Stimulated activated naive B cell treated with anti-CD40 and anti-IgM and Interleukin-4, amounts not matched to agents 10 μg/mL and 1 μg/mL and 100 μg/mL, for 72 hours (primary cell): ENCODE measurements at regions not wholly inside any gene's neighbourhood (a gene's known extent, or its start where the extent isn't known, plus 50 kb on each side); places are given as distances from the start of the nearest gene placed in this dataset.

ENCODE experiments used
- ATAC-seq, 2 donors: fragments of 150-1000 bp; cut with Tn5 transposase; replicated peaks; 2 replicates each; pipeline ENCODE4 v1.10.0; 2021; ENCODE audit warnings: moderate library complexity in 1 of 2
- DNase-seq: peaks from one replicate; pipeline ENCODE4 v3.0.0; 2021
- H3K27ac Mint-ChIP-seq: one replicate; pipeline ENCODE4 v1.8.0; 2022; ENCODE audit warnings: mild to moderate bottlenecking, mixed read lengths
- H3K27me3 Mint-ChIP-seq, 2 donors: one replicate each; pipeline ENCODE4 v1.8.0; 2022; ENCODE audit warnings: mixed read lengths in 2 of 2
- H3K36me3 Mint-ChIP-seq, 2 donors: one replicate each; pipeline ENCODE4 v1.8.0; 2022; ENCODE audit warnings: mixed read lengths in 2 of 2, mild to moderate bottlenecking in 1 of 2
- H3K4me1 Mint-ChIP-seq, 2 donors: one replicate each; pipeline ENCODE4 v1.8.0; 2022; ENCODE audit warnings: mixed read lengths in 2 of 2, mild to moderate bottlenecking in 1 of 2
- H3K4me3 Mint-ChIP-seq, 2 donors: one replicate each; pipeline ENCODE4 v1.8.0; 2022; ENCODE audit warnings: mild to moderate bottlenecking in 2 of 2, mixed read lengths in 2 of 2, moderate library complexity in 1 of 2
- H3K9me3 Mint-ChIP-seq, 2 donors: one replicate each; pipeline ENCODE4 v1.8.0; 2022; ENCODE audit warnings: mixed read lengths in 2 of 2, mild to moderate bottlenecking in 1 of 2

DNA sequence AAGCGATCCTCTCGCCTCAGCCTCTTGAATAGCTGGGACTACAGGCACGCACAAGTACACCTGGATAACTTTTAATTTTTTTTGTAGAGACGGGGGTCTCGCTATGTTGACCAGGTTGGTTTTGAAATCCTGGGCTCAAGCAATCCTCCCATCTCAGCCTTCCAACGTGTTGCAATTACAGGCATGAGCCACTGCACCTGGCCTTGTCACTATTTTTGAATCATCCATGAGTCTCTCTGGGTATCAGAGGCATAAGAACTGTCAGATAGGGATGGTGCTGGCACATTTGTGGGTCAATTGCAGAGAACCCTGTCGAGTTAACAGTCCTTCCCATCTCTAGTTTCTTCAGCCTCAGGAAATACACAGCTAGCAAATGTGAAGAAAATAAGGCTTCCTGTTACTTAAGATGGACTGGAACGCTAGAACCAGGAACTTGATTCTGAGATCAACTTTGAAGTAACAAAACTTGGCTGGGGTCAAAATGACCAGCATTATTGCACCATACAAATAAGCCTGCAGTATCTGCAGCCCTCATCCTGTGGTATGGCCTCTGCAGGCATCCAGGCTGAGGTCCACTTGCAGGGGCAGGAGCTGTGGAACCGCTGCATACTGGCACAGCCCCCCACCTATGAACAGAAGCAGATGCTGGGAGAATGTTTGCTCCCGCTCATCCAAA is 124.3 kb upstream of the GADD45A start:
- Mint-ChIP-seq H3K36me3 (no peaks in the 10 kb centered on the region), H3K27ac (no peak overlapping the region), H3K27me3 (peaks cover 11 to 25% of the 10 kb centered on the region in 2 donors), H3K4me3 (no peak overlapping the region), H3K9me3 (no peaks in the 10 kb centered on the region), H3K4me1 (peaks cover 2 to 12% of the 10 kb centered on the region in 2 donors)
- ATAC-seq (no peak), DNase-seq (no peak)

DNA sequence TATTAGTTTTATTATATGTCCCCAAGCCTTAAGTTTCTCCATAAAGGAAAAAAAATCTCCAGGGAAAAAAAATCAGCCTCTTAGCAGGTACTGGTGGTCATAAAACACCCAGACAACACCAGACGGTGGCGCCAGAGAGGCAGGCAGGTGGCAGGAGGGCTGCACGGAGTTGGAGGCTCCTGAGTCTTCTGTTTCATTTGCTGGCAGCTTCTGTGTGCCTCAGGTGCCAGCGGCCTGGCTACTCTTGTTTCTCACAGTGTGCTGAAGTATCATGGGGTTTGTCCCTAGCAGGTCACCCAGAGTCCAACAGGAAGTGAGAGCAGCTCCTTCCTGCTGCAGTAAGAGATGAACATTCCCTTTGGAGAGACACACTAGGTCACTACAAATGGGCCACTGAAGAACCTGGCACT is 123.3 kb upstream of the GADD45A start:
- Mint-ChIP-seq H3K27me3 (peaks cover 5 to 19% of the 10 kb centered on the region in 2 donors), H3K9me3 (no peaks in the 10 kb centered on the region), H3K27ac (no peak overlapping the region), H3K36me3 (no peaks in the 10 kb centered on the region), H3K4me3 (no peak overlapping the region), H3K4me1 (peaks cover 2 to 12% of the 10 kb centered on the region in 2 donors)
- ATAC-seq (peak; percentile 92 to 95), DNase-seq (peak; percentile 51)

DNA sequence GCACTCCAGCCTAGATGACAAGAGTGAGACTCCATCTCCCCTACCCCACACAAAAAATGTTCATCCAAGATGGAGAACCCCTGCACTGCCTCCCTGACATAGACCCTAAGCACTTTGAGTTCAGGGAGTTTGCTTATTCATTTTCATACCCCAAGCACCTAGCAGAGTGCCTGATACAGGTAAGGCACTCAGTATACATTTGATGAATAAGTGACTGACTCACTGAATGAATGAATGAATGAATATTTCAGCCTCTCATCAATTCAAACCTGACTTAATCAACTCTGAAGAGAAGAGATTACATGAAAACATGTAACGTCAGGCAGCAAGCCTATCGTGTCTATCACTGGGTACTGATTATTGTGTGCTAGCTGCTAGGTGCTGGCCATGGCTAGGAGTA is 121.3 kb upstream of the GADD45A start:
- no peaks in the 10 kb centered on the region for H3K36me3 Mint-ChIP-seq
- DNase-seq (no peak), ATAC-seq (no peak)
- H3K4me1 Mint-ChIP-seq, result peaks cover 0 to 6% of the 10 kb centered on the region in 2 donors
- H3K27me3 Mint-ChIP-seq, result peaks cover 0 to 6% of the 10 kb centered on the region in 2 donors
- H3K4me3 Mint-ChIP-seq, result no peak overlapping the region
- H3K9me3 Mint-ChIP-seq, result no peaks in the 10 kb centered on the region
- no peak overlapping the region for H3K27ac Mint-ChIP-seq

DNA sequence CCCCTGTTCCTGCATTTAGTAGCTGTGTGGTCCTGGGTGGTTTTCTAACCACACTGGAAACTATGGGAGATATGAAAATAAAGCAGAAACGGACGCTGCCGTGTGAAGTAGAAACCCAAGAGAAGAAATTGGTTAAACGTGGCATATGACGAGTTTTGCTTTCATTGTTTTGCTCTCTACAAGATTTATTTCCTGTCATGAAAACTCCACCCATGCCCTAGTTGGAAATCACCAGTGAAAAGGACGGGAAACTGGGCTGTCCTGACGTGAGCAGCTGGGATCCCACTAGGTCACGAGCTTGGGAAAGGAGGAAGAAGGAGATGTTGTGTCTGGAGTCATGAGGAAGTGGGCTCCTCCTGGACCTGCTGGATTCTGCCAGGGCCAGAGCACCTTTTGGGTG is 120.8 kb upstream of the GADD45A start:
- Mint-ChIP-seq H3K9me3 (no peaks in the 10 kb centered on the region), H3K27me3 (peaks cover 0 to 3% of the 10 kb centered on the region in 2 donors), H3K4me1 (peaks cover 0 to 6% of the 10 kb centered on the region in 2 donors), H3K27ac (no peak overlapping the region), H3K36me3 (no peaks in the 10 kb centered on the region), H3K4me3 (no peak overlapping the region)
- DNase-seq (no peak), ATAC-seq (no peak)

DNA sequence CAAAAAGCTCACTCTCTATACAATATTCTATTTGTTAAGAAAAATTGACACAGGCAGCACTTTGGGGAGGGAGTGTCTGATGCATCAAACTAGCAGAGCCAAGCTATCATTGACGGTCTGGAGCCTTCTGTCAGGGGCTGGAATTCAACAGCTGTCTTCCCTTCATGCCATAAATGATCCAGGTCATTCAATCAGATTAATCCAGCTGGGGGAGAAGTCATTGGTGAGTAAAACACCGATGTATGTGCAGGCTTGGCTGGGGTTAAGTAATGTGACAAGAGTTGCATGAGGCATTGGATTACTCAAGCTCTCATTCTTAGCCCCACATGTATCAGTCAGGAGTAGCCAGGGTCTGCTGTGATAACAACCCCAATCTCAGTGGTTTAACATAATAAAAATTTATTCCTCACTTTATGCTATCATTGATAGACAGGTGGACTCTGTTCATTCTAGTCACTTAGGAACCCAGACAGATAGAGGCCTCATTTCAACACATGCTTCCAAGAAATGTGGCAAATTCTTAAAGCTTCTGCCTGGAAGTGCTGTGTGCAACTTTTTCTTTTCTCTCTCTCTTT is 118.1 kb upstream of the GADD45A start:
- Mint-ChIP-seq H3K4me3 (no peak overlapping the region), H3K9me3 (no peaks in the 10 kb centered on the region), H3K27me3 (no peaks in the 10 kb centered on the region), H3K27ac (no peak overlapping the region), H3K4me1 (peaks cover 0 to 1% of the 10 kb centered on the region in 2 donors), H3K36me3 (no peaks in the 10 kb centered on the region)
- ATAC-seq (no peak), DNase-seq (no peak)

DNA sequence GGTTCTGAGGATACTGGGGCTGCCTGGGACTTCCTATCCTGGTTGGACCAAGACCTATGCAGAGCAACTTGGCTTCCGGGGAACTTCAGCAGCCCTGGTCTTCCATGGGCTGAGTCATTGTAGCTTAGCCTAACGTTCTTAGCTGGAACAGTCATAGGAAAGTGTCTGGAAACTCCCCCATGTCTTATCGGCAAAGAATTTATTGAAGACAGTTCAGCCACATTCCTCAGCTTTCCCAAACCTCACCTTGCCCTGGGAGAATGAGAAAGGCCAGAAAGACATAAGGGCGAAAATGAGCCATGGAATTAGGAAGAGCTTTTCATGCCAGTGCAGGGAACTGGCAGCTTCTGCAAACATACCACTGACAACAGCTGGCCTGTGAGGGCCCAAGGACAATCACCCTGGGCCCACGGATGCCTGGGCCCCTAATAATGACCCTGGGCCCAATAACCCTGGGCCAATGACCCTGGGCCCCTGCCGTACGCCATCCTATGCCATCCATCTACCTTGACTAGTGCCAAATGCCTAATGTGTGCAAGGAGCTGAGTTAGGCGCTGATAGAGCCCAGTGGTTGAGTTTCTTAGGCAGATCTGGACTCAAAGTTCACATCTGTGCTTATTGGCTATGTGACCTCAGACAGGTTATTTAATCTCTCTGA is 114.4 kb upstream of the GADD45A start:
- DNase-seq, result no peak

DNA sequence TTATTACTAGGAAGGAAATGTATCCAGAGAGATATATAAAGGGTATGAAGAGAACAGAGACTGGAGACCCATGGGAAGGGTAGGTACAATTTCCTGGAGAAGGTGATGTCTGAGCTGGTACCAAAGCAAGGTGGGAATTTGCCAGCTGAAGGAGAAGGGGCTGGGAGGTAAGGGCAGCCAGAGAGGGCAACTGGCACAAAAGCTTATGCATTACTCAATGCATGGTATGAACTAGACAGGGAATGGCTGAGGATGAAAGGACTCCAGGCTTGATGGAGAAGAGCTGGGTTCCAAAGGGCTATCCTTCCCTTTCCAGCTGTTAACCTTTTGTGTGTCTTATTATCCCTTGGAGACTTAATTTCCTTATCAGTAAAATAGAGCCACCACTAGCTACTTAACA is 113.6 kb upstream of the GADD45A start:
- no peak overlapping the region for H3K27ac Mint-ChIP-seq
- H3K36me3 Mint-ChIP-seq, result no peaks in the 10 kb centered on the region

More for the DNA sequence above, 114.4 kb upstream of the GADD45A start:
- no peak overlapping the region for H3K4me3 Mint-ChIP-seq
- no peaks in the 10 kb centered on the region for H3K9me3 Mint-ChIP-seq
- ATAC-seq, result no peak
- H3K27me3 Mint-ChIP-seq, result no peaks in the 10 kb centered on the region
- no peaks in the 10 kb centered on the region for H3K36me3 Mint-ChIP-seq
- H3K4me1 Mint-ChIP-seq, result no peaks in the 10 kb centered on the region
- H3K27ac Mint-ChIP-seq, result no peak overlapping the region

DNA sequence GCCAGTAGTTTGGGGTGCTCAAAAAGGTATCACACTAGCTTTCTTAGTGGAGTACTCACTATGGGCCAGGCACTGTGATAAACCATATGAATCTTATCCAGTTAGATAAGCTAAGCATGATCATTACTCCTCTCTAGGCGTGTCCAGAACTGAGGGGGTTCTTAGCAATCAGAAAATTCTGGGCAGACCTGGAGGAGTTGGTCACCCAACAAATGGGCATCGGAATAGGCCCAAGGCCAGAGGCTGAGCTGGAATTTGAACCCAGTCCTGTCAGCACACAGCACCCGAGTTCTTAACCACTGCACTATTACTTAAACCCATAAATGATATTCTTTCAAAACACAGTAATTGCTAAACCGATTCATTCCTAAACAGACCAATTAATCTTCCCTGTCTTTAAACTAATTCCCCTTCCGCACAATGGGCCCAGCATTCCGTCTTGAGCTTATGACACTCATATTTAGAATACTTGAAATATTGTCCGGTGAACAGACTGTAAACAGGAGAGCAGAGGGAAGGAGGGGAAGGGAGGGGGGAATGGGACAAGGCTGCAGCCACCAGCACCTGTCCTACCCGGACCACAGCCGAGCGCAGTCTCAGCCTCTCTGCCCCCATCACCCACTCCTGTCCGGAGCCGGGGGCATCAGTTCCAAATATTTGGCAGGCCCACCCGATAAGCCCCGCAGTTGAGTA is 113.0 kb upstream of the GADD45A start:
- DNase-seq (no peak), ATAC-seq (no peak)
- no peak overlapping the region for H3K4me3 Mint-ChIP-seq
- H3K36me3 Mint-ChIP-seq, result no peaks in the 10 kb centered on the region
- H3K27ac Mint-ChIP-seq, result no peak overlapping the region
- H3K27me3 Mint-ChIP-seq, result no peaks in the 10 kb centered on the region
- no peaks in the 10 kb centered on the region for H3K4me1 Mint-ChIP-seq
- H3K9me3 Mint-ChIP-seq, result no peaks in the 10 kb centered on the region

More for the DNA sequence above, 113.6 kb upstream of the GADD45A start:
- H3K9me3 Mint-ChIP-seq, result no peaks in the 10 kb centered on the region
- ATAC-seq (no peak), DNase-seq (no peak)
- H3K4me3 Mint-ChIP-seq, result no peak overlapping the region
- no peaks in the 10 kb centered on the region for H3K4me1 Mint-ChIP-seq
- no peaks in the 10 kb centered on the region for H3K27me3 Mint-ChIP-seq

DNA sequence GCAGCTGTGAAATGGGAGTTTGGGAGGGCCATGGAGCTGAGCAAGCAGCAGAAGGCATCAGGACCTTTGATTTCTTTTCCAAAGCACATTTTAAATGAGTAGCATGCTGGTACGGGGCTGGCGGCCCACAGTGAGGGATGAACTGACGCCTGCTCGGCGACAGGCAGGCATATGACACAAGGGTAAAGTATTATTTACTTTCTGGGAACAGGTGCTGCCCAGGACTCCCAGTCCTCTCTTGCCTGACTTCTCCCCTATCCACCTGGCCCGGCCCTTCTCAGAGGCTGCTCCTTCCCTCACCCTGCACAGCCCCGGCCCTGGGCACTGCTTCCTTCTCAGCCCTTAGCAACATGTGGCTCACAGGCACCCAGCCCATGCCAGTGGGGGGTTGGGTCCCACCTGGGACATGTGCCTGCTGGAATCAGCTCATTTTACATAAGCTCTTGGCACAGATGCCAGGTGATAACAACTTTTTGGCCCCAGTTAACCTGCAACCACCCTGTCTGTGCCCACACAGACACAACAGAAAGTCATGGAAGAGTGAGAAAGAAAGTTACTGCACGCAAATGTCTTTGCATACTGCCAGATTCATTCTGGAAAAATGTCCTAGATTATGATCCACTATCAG is 112.3 kb upstream of the GADD45A start:
- no peak overlapping the region for H3K27ac Mint-ChIP-seq
- H3K4me1 Mint-ChIP-seq, result no peaks in the 10 kb centered on the region
- no peak overlapping the region for H3K4me3 Mint-ChIP-seq
- no peaks in the 10 kb centered on the region for H3K36me3 Mint-ChIP-seq
- no peak for ATAC-seq
- no peaks in the 10 kb centered on the region for H3K27me3 Mint-ChIP-seq
- no peak for DNase-seq
- H3K9me3 Mint-ChIP-seq, result no peaks in the 10 kb centered on the region

DNA sequence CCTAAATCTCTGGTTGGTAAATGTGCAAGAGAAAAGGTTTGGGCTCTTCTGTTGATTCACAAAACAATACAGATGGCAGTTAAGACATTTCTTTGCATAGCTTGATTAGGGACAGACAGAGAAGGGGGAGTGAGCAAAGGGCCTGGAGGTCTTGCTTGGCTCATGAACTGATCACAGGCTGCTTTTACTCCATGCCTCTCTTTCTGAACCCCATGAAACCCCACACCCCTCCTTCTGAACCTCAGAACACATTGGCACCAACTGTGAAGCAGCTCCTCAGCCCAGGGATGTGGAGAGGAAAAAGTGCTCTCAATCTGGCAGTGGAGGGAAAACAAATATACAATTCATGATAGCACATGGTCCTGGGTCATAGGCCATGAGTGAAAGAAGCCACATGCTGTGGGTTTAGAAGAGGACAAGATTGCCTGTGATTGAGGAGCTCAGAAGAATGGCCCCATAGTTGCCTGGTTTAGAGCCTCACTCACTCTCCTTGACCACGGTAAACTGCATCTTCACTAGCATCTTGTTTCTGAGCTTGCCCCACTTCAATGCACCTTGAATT is 111.6 kb upstream of the GADD45A start:
- Mint-ChIP-seq H3K36me3 (no peaks in the 10 kb centered on the region), H3K4me1 (no peaks in the 10 kb centered on the region), H3K9me3 (no peaks in the 10 kb centered on the region), H3K27me3 (no peaks in the 10 kb centered on the region), H3K4me3 (no peak overlapping the region), H3K27ac (no peak overlapping the region)
- ATAC-seq (no peak), DNase-seq (no peak)

DNA sequence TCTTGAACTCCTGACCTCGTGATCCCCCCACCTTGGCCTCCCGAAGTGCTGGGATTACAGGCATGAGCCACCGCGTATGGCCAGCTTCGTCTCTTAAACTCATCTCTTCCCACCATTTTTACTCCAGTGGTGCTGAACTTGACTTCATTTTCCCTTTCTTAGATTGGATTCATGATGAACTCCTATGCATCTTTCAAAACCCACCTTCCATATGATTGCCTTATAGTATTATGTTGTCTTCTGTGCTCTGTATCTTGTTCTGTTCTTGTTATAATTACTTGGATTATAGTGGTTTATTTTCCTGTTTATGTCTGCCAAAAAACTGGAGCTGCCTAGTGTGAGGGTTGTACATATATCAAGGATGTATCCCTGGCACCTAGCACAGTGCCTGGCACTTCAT is 110.8 kb upstream of the GADD45A start:
- Mint-ChIP-seq H3K9me3 (no peaks in the 10 kb centered on the region), H3K36me3 (no peaks in the 10 kb centered on the region), H3K27ac (no peak overlapping the region), H3K4me1 (no peaks in the 10 kb centered on the region), H3K4me3 (no peak overlapping the region), H3K27me3 (no peaks in the 10 kb centered on the region)
- DNase-seq (no peak), ATAC-seq (no peak)

DNA sequence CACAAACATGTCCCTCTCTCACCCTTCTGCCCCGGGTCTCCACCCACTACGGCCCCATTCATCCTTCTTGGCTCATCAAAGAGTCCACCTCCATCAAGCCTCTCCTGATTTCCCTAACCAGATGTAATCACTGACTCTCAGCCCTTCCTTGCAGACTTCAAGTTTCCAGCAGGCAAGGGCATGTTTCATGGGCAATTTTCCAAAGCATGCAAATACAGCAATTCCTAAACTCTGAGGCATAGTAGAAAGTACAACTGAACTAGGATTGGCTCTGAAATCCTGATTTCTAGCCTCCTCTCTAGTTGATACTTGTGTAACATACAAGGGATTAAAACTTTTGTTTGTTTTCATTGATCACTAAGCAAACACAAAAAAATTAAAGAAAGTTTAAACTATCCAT is 109.1 kb upstream of the GADD45A start:
- Mint-ChIP-seq H3K27ac (no peak overlapping the region), H3K4me3 (no peak overlapping the region), H3K27me3 (no peaks in the 10 kb centered on the region), H3K9me3 (no peaks in the 10 kb centered on the region), H3K4me1 (no peaks in the 10 kb centered on the region), H3K36me3 (no peaks in the 10 kb centered on the region)
- ATAC-seq (no peak), DNase-seq (no peak)

DNA sequence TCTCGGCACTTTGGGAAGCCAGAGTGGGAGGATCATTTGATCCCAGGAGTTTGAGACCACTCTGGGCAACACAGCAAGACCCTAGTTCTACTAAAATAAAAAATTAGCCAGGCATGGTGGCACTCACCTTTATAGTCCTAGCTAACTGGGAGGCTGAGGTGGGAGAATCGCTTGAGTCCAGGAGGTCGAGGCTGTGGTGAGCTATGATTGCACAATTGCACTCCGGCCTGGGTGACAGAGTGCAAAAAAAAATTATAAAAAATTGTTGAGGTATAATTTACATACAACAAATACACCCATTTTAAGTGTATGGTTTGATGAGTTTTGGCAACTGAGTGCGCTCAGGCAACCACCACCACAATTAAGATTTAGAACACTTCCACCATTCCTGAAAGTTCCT is 108.5 kb upstream of the GADD45A start:
- H3K36me3 Mint-ChIP-seq, result no peaks in the 10 kb centered on the region

DNA sequence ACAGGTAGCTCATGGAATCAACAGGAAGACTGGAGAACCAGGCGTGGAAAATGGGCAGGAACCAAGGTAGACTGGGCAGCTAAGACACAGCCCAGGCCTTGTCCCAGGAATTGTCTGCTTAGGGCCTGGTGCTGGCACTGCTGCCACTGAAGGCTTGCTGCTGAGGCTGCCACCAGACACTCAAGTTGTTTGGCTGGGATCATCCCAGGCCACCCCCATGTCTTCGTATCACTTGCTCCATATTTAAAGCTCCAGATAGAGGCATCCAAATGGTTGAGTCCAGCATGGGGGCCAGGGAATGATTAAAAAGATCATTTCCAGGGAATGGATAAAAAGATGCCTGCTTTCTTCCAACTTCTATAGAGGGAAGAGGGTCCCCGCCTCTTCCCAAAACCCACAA is 107.4 kb upstream of the GADD45A start:
- H3K4me3 Mint-ChIP-seq, result no peak overlapping the region
- no peak for DNase-seq
- H3K27ac Mint-ChIP-seq, result no peak overlapping the region
- ATAC-seq, result no peak
- no peaks in the 10 kb centered on the region for H3K36me3 Mint-ChIP-seq
- H3K9me3 Mint-ChIP-seq, result no peaks in the 10 kb centered on the region
- no peaks in the 10 kb centered on the region for H3K27me3 Mint-ChIP-seq
- H3K4me1 Mint-ChIP-seq, result no peaks in the 10 kb centered on the region

More for the DNA sequence above, 108.5 kb upstream of the GADD45A start:
- H3K9me3 Mint-ChIP-seq, result no peaks in the 10 kb centered on the region
- no peak overlapping the region for H3K27ac Mint-ChIP-seq
- DNase-seq (no peak), ATAC-seq (no peak)
- H3K4me1 Mint-ChIP-seq, result no peaks in the 10 kb centered on the region
- H3K4me3 Mint-ChIP-seq, result no peak overlapping the region
- H3K27me3 Mint-ChIP-seq, result no peaks in the 10 kb centered on the region
